GM12891 (cell line): ENCODE measurements at regions not wholly inside any gene's neighbourhood (a gene's known extent, or its start where the extent isn't known, plus 50 kb on each side); places are given as distances from the start of the nearest gene placed in this dataset.

Source experiments
- POLR2A ChIP-seq: IDR thresholded peaks from 2 replicates; pipeline ENCODE4 v1.6.1; 2011; ENCODE audit warnings: low read depth, low read length, control low read depth
- POLR2AphosphoS5 ChIP-seq: IDR thresholded peaks from 2 replicates; pipeline ENCODE4 v1.6.1; 2011; ENCODE audit warnings: low read depth, low read length, control low read depth
- TAF1 ChIP-seq: IDR thresholded peaks from 2 replicates; pipeline ENCODE4 v1.6.1; 2011; ENCODE audit warnings: low read depth, low read length, control low read depth

- TF ChIP-seq POLR2A: no peak
- no peak for TF ChIP-seq TAF1
- TF ChIP-seq POLR2AphosphoS5: no peak
Measured at GRCh38 chr5:112579599-112580170, 158.0 kb upstream of the APC start.
